DOHH2 (cell line): ENCODE measurements at regions not wholly inside any gene's neighbourhood (a gene's known extent, or its start where the extent isn't known, plus 50 kb on each side); places are given as distances from the start of the nearest gene placed in this dataset.

Experiments used
- H3F3A ChIP-seq: fragments of 200-600 bp; sonication (generic), shearing (Covaris generic); 2 replicates; pipeline ENCODE4 v1.6.0; 2016; ENCODE audit warnings: antibody characterized with exemption, mild to moderate bottlenecking; ENCODE audit not compliant: control insufficient read depth, insufficient read depth
- H3K27ac ChIP-seq: fragments of 200-600 bp; sonication (generic); 2 replicates; pipeline ENCODE4 v1.5.1; 2014; ENCODE audit warnings: low read depth, mild to moderate bottlenecking, low read length, moderate library complexity
- H3K27me3 ChIP-seq: fragments of 200-600 bp; sonication (generic); 2 replicates; pipeline ENCODE4 v1.6.1; 2014; ENCODE audit warnings: mild to moderate bottlenecking, low read length, mixed read lengths; ENCODE audit not compliant: control insufficient read depth
- H3K36me3 ChIP-seq: fragments of 200-600 bp; sonication (generic); 2 replicates; pipeline ENCODE4 v1.6.1; 2014; ENCODE audit warnings: mild to moderate bottlenecking, low read length, moderate library complexity, mixed read lengths; ENCODE audit not compliant: control insufficient read depth
- H3K4me1 ChIP-seq: fragments of 200-600 bp; sonication (generic); 2 replicates; pipeline ENCODE4 v1.6.1; 2014; ENCODE audit warnings: mild to moderate bottlenecking, low read length, mixed read lengths; ENCODE audit not compliant: control insufficient read depth
- H3K4me2 ChIP-seq: fragments of 200-600 bp; sonication (generic); 2 replicates; pipeline ENCODE4 v1.6.0; 2014; ENCODE audit warnings: mild to moderate bottlenecking, low read length, moderate library complexity
- H3K4me3 ChIP-seq: fragments of 200-600 bp; sonication (generic); 2 replicates; pipeline ENCODE4 v1.5.1; 2014; ENCODE audit warnings: mild to moderate bottlenecking, low read length, mixed read lengths
- H3K79me2 ChIP-seq: fragments of 200-600 bp; sonication (generic); 2 replicates; pipeline ENCODE4 v1.6.1; 2014; ENCODE audit warnings: mild to moderate bottlenecking, low read length, mixed read lengths; ENCODE audit not compliant: control insufficient read depth
- H3K9me2 ChIP-seq: fragments of 200-600 bp; sonication (generic); replicated peaks from 2 replicates; pipeline ENCODE4 v1.6.1; 2014; ENCODE audit warnings: mild to moderate bottlenecking, low read length, mixed read lengths; ENCODE audit not compliant: control insufficient read depth
- H3K9me3 ChIP-seq: fragments of 200-600 bp; sonication (generic); 2 replicates; pipeline ENCODE4 v1.6.1; 2014; ENCODE audit warnings: antibody characterized with exemption, low read length, mixed read lengths; ENCODE audit not compliant: control insufficient read depth, insufficient read depth
- H4K20me1 ChIP-seq: fragments of 200-600 bp; sonication (generic); 2 replicates; pipeline ENCODE4 v1.6.0; 2014; ENCODE audit warnings: low read depth, mild to moderate bottlenecking, antibody characterized with exemption, low read length, moderate library complexity; ENCODE audit not compliant: control insufficient read depth, insufficient read depth
- CTCF ChIP-seq: fragments of 200-600 bp; sonication (generic); IDR thresholded peaks from one replicate; pipeline ENCODE4 v1.5.1; 2014; ENCODE audit warnings: antibody characterized with exemption, mild to moderate bottlenecking, low read depth, low read length; ENCODE audit not compliant: poor library complexity, severe bottlenecking
- EZH2phosphoT487 ChIP-seq: fragments of 200-600 bp; sonication (generic); IDR thresholded peaks from 2 replicates; pipeline ENCODE4 v1.6.1; 2017; ENCODE audit warnings: borderline replicate concordance, mild to moderate bottlenecking, antibody characterized with exemption, low read length, moderate library complexity, mixed read lengths

GRCh38 chr5:98468188-98468869, 305.1 kb upstream of the RGMB start:
- Histone ChIP-seq H3K79me2 (no peaks in the 10 kb centered on the region), H3K27me3 (peaks cover 3% of the 10 kb centered on the region; the same call in 1 of the 2 replicates), H3K4me1 (peaks cover 10% of the 10 kb centered on the region), H3F3A (no peaks in the 10 kb centered on the region), H4K20me1 (no peaks in the 10 kb centered on the region), H3K4me2 (no peak overlapping the region), H3K27ac (no peak overlapping the region), H3K36me3 (no peaks in the 10 kb centered on the region), H3K9me2 (no peaks in the 10 kb centered on the region), H3K4me3 (no peak overlapping the region), H3K9me3 (no peaks in the 10 kb centered on the region)
- no peak for TF ChIP-seq EZH2phosphoT487
- TF ChIP-seq CTCF: no peak

- H3K9me2 ChIP-seq: no peaks in the 10 kb centered on the region
- H3K79me2 ChIP-seq: no peaks in the 10 kb centered on the region
- no peaks in the 10 kb centered on the region for H3K9me3 ChIP-seq
- H4K20me1 ChIP-seq: no peaks in the 10 kb centered on the region
- no peaks in the 10 kb centered on the region for H3F3A ChIP-seq
- H3K27ac ChIP-seq: no peak overlapping the region
- H3K27me3 ChIP-seq: no peaks in the 10 kb centered on the region
- no peak overlapping the region for H3K4me2 ChIP-seq
- no peaks in the 10 kb centered on the region for H3K36me3 ChIP-seq
- no peak for TF ChIP-seq EZH2phosphoT487
- TF ChIP-seq CTCF: no peak
- H3K4me3 ChIP-seq: no peak overlapping the region
- H3K4me1 ChIP-seq: no peaks in the 10 kb centered on the region
Measured at GRCh38 chr5:98470747-98471146, 302.7 kb upstream of the RGMB start.

GRCh38 chr5:98471458-98471857, 302.0 kb upstream of the RGMB start:
- Histone ChIP-seq H3K27me3 (no peaks in the 10 kb centered on the region), H3K4me3 (no peak overlapping the region), H3F3A (no peaks in the 10 kb centered on the region), H3K27ac (no peak overlapping the region), H3K9me2 (no peaks in the 10 kb centered on the region), H3K4me1 (no peaks in the 10 kb centered on the region), H4K20me1 (no peaks in the 10 kb centered on the region), H3K9me3 (no peaks in the 10 kb centered on the region), H3K79me2 (no peaks in the 10 kb centered on the region), H3K36me3 (no peaks in the 10 kb centered on the region), H3K4me2 (no peak overlapping the region)
- TF ChIP-seq EZH2phosphoT487 (no peak), CTCF (no peak)

GRCh38 chr5:98474216-98474615, 299.2 kb upstream of the RGMB start:
- no peaks in the 10 kb centered on the region for H3K4me1 ChIP-seq
- H4K20me1 ChIP-seq: no peaks in the 10 kb centered on the region
- TF ChIP-seq CTCF: no peak
- H3K79me2 ChIP-seq: no peaks in the 10 kb centered on the region
- no peak overlapping the region for H3K4me3 ChIP-seq
- no peak overlapping the region for H3K27ac ChIP-seq
- no peaks in the 10 kb centered on the region for H3K9me2 ChIP-seq
- no peaks in the 10 kb centered on the region for H3K36me3 ChIP-seq
- H3K27me3 ChIP-seq: no peaks in the 10 kb centered on the region
- no peak overlapping the region for H3K4me2 ChIP-seq
- H3F3A ChIP-seq: no peaks in the 10 kb centered on the region
- H3K9me3 ChIP-seq: no peaks in the 10 kb centered on the region
